ENCODE measurements at regions not wholly inside any gene's neighbourhood (a gene's known extent, or its start where the extent isn't known, plus 50 kb on each side); places are given as distances from the start of the nearest gene placed in this dataset.
A peak's percentile ranks its signal among the peaks of the same experiment; 100 is the strongest.

- H3K9me3 ChIP-seq (ENCODE audit: insufficient read depth, low read depth, low read length), result no peaks in the 10 kb centered on the region
- no peak overlapping the region for H3K27ac Mint-ChIP-seq (ENCODE audit: unreplicated experiment)
- H3K4me3 ChIP-seq (ENCODE audit: insufficient read depth, low read depth, low read length), result no peak overlapping the region
- no peaks in the 10 kb centered on the region for H3K4me1 ChIP-seq (ENCODE audit: insufficient read depth, low read length)
- no peaks in the 10 kb centered on the region for H3K79me2 ChIP-seq (ENCODE audit: insufficient read depth, low read length)
- TF ChIP-seq EZH2 (IDR thresholded peaks at IDR 0.05; ENCODE audit: insufficient read depth, low read length) (no peak), CTCF (IDR thresholded peaks at IDR 0.05; ENCODE audit: insufficient read depth, low read depth, low read length) (no peak)
- no peak overlapping the region for H3K27ac ChIP-seq (ENCODE audit: low read depth, low read length)
- H3K4me2 ChIP-seq (ENCODE audit: low read length), result no peak overlapping the region
- peaks cover 8% of the 10 kb centered on the region for H3K4me1 Mint-ChIP-seq (ENCODE audit: low read depth, unreplicated experiment)
- H3K36me3 ChIP-seq (ENCODE audit: insufficient read depth, low read length), result no peaks in the 10 kb centered on the region
- H4K20me1 ChIP-seq (ENCODE audit: insufficient read depth, low read length), result no peaks in the 10 kb centered on the region
- no peaks in the 10 kb centered on the region for H3K27me3 ChIP-seq (ENCODE audit: insufficient read depth, low read length)
- DNase-seq (ENCODE audit: low read depth), result no peak
- no peak overlapping the region for H3K4me3 Mint-ChIP-seq (ENCODE audit: unreplicated experiment)
- H2AFZ ChIP-seq (ENCODE audit: low read depth, low read length), result no peak overlapping the region
- no peak for FAIRE-seq
- H3K36me3 Mint-ChIP-seq (ENCODE audit: low read depth, unreplicated experiment), result no peaks in the 10 kb centered on the region
- H3K9me3 Mint-ChIP-seq (ENCODE audit: unreplicated experiment), result peaks cover 1% of the 10 kb centered on the region
- H3K9ac ChIP-seq (ENCODE audit: low read length), result no peak overlapping the region
- no peaks in the 10 kb centered on the region for H3K27me3 Mint-ChIP-seq (ENCODE audit: low read depth, unreplicated experiment)
These were observed 592.5 kb downstream of the RPL10L start for GRCh38 chr14:46058964-46059563.

GRCh38 chr14:46057799-46058198, 593.8 kb downstream of the RPL10L start:
- H3K4me1 ChIP-seq (ENCODE audit: insufficient read depth, low read length), result no peaks in the 10 kb centered on the region
- Mint-ChIP-seq H3K36me3 (ENCODE audit: low read depth, unreplicated experiment) (no peaks in the 10 kb centered on the region), H3K27ac (ENCODE audit: unreplicated experiment) (no peak overlapping the region), H3K4me3 (ENCODE audit: unreplicated experiment) (no peak overlapping the region), H3K27me3 (ENCODE audit: low read depth, unreplicated experiment) (no peaks in the 10 kb centered on the region), H3K9me3 (ENCODE audit: unreplicated experiment) (peaks cover 1% of the 10 kb centered on the region), H3K4me1 (ENCODE audit: low read depth, unreplicated experiment) (peaks cover 10% of the 10 kb centered on the region)
- no peak for TF ChIP-seq CTCF (IDR thresholded peaks at IDR 0.05; ENCODE audit: insufficient read depth, low read depth, low read length)
- TF ChIP-seq EZH2 (IDR thresholded peaks at IDR 0.05; ENCODE audit: insufficient read depth, low read length), result no peak
- no peaks in the 10 kb centered on the region for H3K79me2 ChIP-seq (ENCODE audit: insufficient read depth, low read length)
- no peak overlapping the region for H2AFZ ChIP-seq (ENCODE audit: low read depth, low read length)
- H4K20me1 ChIP-seq (ENCODE audit: insufficient read depth, low read length), result no peaks in the 10 kb centered on the region
- H3K4me2 ChIP-seq (ENCODE audit: low read length), result no peak overlapping the region
- H3K4me3 ChIP-seq (ENCODE audit: insufficient read depth, low read depth, low read length), result no peak overlapping the region
- no peaks in the 10 kb centered on the region for H3K9me3 ChIP-seq (ENCODE audit: insufficient read depth, low read depth, low read length)
- H3K27me3 ChIP-seq (ENCODE audit: insufficient read depth, low read length), result no peaks in the 10 kb centered on the region
- DNase-seq (ENCODE audit: low read depth), result no peak
- H3K9ac ChIP-seq (ENCODE audit: low read length), result no peak overlapping the region
- no peak overlapping the region for H3K27ac ChIP-seq (ENCODE audit: low read depth, low read length)
- H3K36me3 ChIP-seq (ENCODE audit: insufficient read depth, low read length), result no peaks in the 10 kb centered on the region
- FAIRE-seq, result no peak

- no peaks in the 10 kb centered on the region for H3K9me3 Mint-ChIP-seq (ENCODE audit: unreplicated experiment)
- Histone ChIP-seq H4K20me1 (ENCODE audit: insufficient read depth, low read length) (no peaks in the 10 kb centered on the region), H3K4me2 (ENCODE audit: low read length) (peak overlapping the region; percentile 54), H3K9me3 (ENCODE audit: insufficient read depth, low read depth, low read length) (no peaks in the 10 kb centered on the region), H3K36me3 (ENCODE audit: insufficient read depth, low read length) (no peaks in the 10 kb centered on the region), H3K79me2 (ENCODE audit: insufficient read depth, low read length) (no peaks in the 10 kb centered on the region), H2AFZ (ENCODE audit: low read depth, low read length) (no peak overlapping the region), H3K27me3 (ENCODE audit: insufficient read depth, low read length) (no peaks in the 10 kb centered on the region), H3K4me3 (ENCODE audit: insufficient read depth, low read depth, low read length) (no peak overlapping the region), H3K27ac (ENCODE audit: low read depth, low read length) (no peak overlapping the region), H3K9ac (ENCODE audit: low read length) (no peak overlapping the region), H3K4me1 (ENCODE audit: insufficient read depth, low read length) (no peaks in the 10 kb centered on the region)
- H3K36me3 Mint-ChIP-seq (ENCODE audit: low read depth, unreplicated experiment), result no peaks in the 10 kb centered on the region
- peak overlapping the region; percentile 81 for H3K27ac Mint-ChIP-seq (ENCODE audit: unreplicated experiment)
- FAIRE-seq, result peak; percentile 13
- TF ChIP-seq EZH2 (IDR thresholded peaks at IDR 0.05; ENCODE audit: insufficient read depth, low read length) (no peak), CTCF (IDR thresholded peaks at IDR 0.05; ENCODE audit: insufficient read depth, low read depth, low read length) (no peak)
- H3K4me1 Mint-ChIP-seq (ENCODE audit: low read depth, unreplicated experiment), result peaks cover 16% of the 10 kb centered on the region
- DNase-seq (ENCODE audit: low read depth), result peak; percentile 92
- H3K27me3 Mint-ChIP-seq (ENCODE audit: low read depth, unreplicated experiment), result no peaks in the 10 kb centered on the region
- no peak overlapping the region for H3K4me3 Mint-ChIP-seq (ENCODE audit: unreplicated experiment)
These were observed 597.1 kb downstream of the RPL10L start for GRCh38 chr14:46054526-46054925.
